ENCODE measurements at regions not wholly inside any gene's neighbourhood (a gene's known extent, or its start where the extent isn't known, plus 50 kb on each side); places are given as distances from the start of the nearest gene placed in this dataset.
A peak's percentile ranks its signal among the peaks of the same experiment; 100 is the strongest.

GRCh38 chr14:65303190-65303898 lies 109.2 kb upstream of the FUT8 start:
- H3K27me3 Mint-ChIP-seq: no peaks in the 10 kb centered on the region
- peak in 1 of 4 experiments; percentile 62 for ATAC-seq (replicated peaks in 1 of 4)

DNA sequence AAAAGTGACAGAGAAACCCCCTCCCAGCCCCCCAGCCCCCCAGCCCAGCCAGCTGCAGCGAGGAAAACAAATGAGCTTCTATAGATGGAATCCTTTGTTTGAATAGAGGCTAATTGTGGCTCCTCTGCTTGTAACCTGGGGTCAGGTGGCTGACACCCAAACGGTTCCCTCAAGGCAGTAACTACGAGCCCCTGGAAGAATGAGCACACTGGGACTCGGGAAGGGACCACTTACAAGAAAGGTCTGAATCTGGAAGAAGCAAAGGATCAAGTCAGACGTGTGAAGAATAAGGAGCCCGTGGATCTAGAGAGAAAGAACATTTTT lies 108.7 kb upstream of the FUT8 start:
- Mint-ChIP-seq H3K36me3 (no peaks in the 10 kb centered on the region), H3K27me3 (no peaks in the 10 kb centered on the region), H3K4me1 (peaks cover 49 to 57% (median 55%) of the 10 kb centered on the region in 3 donors), H3K9me3 (no peaks in the 10 kb centered on the region), H3K27ac (peak overlapping the region; percentile 68 to 83), H3K4me3 (peak overlapping the region in 1 of 3 donors; percentile 37)
- Histone ChIP-seq H3K27me3 (replicated peaks in 1 of 2; ENCODE audit: control insufficient read depth in 2 of 2, extremely low read depth in 1 of 2, insufficient read depth in 2 of 2, low read length in 1 of 2) (no peaks in the 10 kb centered on the region), H3K4me1 (ENCODE audit: control insufficient read depth in 1 of 2, extremely low read depth in 1 of 2, insufficient read depth in 2 of 2, low read length in 2 of 2) (peaks cover 17 to 48% of the 10 kb centered on the region in 2 experiments), H3K4me3 (ENCODE audit: control insufficient read depth in 1 of 2, extremely low read depth in 1 of 2, low read length in 1 of 2) (no peak overlapping the region), H3K36me3 (ENCODE audit: control insufficient read depth in 2 of 2, extremely low read depth in 1 of 2, insufficient read depth in 1 of 2, low read length in 1 of 2) (no peaks in the 10 kb centered on the region), H3K27ac (ENCODE audit: low read length) (no peak overlapping the region), H3K9me3 (no peaks in the 10 kb centered on the region)
- ATAC-seq (replicated peaks in 1 of 4): no peak
- WGBS (ENCODE audit: insufficient coverage): 45% methylated on average over 2 of the region's 6 CpGs
- DNase-seq: no peak
- ChIA-PET CTCF (interaction anchor here in 1 of 2 donors (0.6 kb wide), 1 partner anchor 42 kb away, joined by 6 read pairs; no protein-coding TSS in a partner anchor), POLR2A (no interaction called here)

More at GRCh38 chr14:65303190-65303898, 109.2 kb upstream of the FUT8 start:
- Histone ChIP-seq H3K27me3 (replicated peaks in 1 of 2; ENCODE audit: control insufficient read depth in 2 of 2, extremely low read depth in 1 of 2, insufficient read depth in 2 of 2, low read length in 1 of 2) (no peaks in the 10 kb centered on the region), H3K9me3 (no peaks in the 10 kb centered on the region), H3K36me3 (ENCODE audit: control insufficient read depth in 2 of 2, extremely low read depth in 1 of 2, insufficient read depth in 1 of 2, low read length in 1 of 2) (no peaks in the 10 kb centered on the region), H3K4me1 (ENCODE audit: control insufficient read depth in 1 of 2, extremely low read depth in 1 of 2, insufficient read depth in 2 of 2, low read length in 2 of 2) (peaks cover 17 to 48% of the 10 kb centered on the region in 2 experiments), H3K27ac (ENCODE audit: low read length) (no peak overlapping the region), H3K4me3 (ENCODE audit: control insufficient read depth in 1 of 2, extremely low read depth in 1 of 2, low read length in 1 of 2) (no peak overlapping the region)
- DNase-seq: peak in 1 of 35 experiments; percentile 31
- H3K4me1 Mint-ChIP-seq: peaks cover 49 to 57% (median 55%) of the 10 kb centered on the region in 3 donors
- no peaks in the 10 kb centered on the region for H3K36me3 Mint-ChIP-seq
- H3K27ac Mint-ChIP-seq: peak overlapping the region; percentile 30 to 77
- POLR2A ChIA-PET: no interaction called here
- H3K4me3 Mint-ChIP-seq: peak overlapping the region in 1 of 3 donors; percentile 37
- no peaks in the 10 kb centered on the region for H3K9me3 Mint-ChIP-seq
- CTCF ChIA-PET: interaction anchor here in 1 of 2 donors (0.6 kb wide), 1 partner anchor 41 kb away, joined by 6 read pairs; no protein-coding TSS in a partner anchor
- WGBS (ENCODE audit: insufficient coverage): 42% methylated on average over 2 of the region's 8 CpGs

- H3K27me3 ChIP-seq (replicated peaks in 1 of 2; ENCODE audit: control insufficient read depth in 2 of 2, extremely low read depth in 1 of 2, insufficient read depth in 2 of 2, low read length in 1 of 2): no peaks in the 10 kb centered on the region
- peak overlapping the region in 1 of 3 donors; percentile 37 for H3K4me3 Mint-ChIP-seq
- ATAC-seq (replicated peaks in 1 of 4): no peak
- no peaks in the 10 kb centered on the region for H3K36me3 Mint-ChIP-seq
- no peak overlapping the region for H3K4me3 ChIP-seq (ENCODE audit: control insufficient read depth in 1 of 2, extremely low read depth in 1 of 2, low read length in 1 of 2)
- peak overlapping the region in 1 of 2 donors; percentile 66 for H3K27ac Mint-ChIP-seq
- H3K4me1 ChIP-seq (ENCODE audit: control insufficient read depth in 1 of 2, extremely low read depth in 1 of 2, insufficient read depth in 2 of 2, low read length in 2 of 2): peaks cover 17 to 47% of the 10 kb centered on the region in 2 experiments
- H3K9me3 ChIP-seq: no peaks in the 10 kb centered on the region
- H3K36me3 ChIP-seq (ENCODE audit: control insufficient read depth in 2 of 2, extremely low read depth in 1 of 2, insufficient read depth in 1 of 2, low read length in 1 of 2): no peaks in the 10 kb centered on the region
- POLR2A ChIA-PET: no interaction called here
- WGBS (ENCODE audit: insufficient coverage): no CpG with 5 or more reads among the region's 4 CpGs
- DNase-seq: no peak
- no peaks in the 10 kb centered on the region for H3K27me3 Mint-ChIP-seq
- H3K9me3 Mint-ChIP-seq: no peaks in the 10 kb centered on the region
- H3K27ac ChIP-seq (ENCODE audit: low read length): no peak overlapping the region
- CTCF ChIA-PET: interaction anchor here in 1 of 2 donors (0.6 kb wide), 1 partner anchor 42 kb away, joined by 6 read pairs; no protein-coding TSS in a partner anchor
- H3K4me1 Mint-ChIP-seq: peaks cover 49 to 57% (median 55%) of the 10 kb centered on the region in 3 donors
These were observed 108.3 kb upstream of the FUT8 start for GRCh38 chr14:65304239-65304638.

- ChIA-PET POLR2A (no interaction called here), CTCF (interaction anchor here (0.6 to 0.7 kb wide), 2 partner anchors 231 to 346 kb away, joined by 3 to 12 read pairs; no protein-coding TSS in a partner anchor)
- Mint-ChIP-seq H3K9me3 (no peaks in the 10 kb centered on the region), H3K36me3 (no peaks in the 10 kb centered on the region), H3K4me3 (no peak overlapping the region), H3K27ac (peak overlapping the region; percentile 49 to 65), H3K4me1 (peaks cover 42 to 51% (median 49%) of the 10 kb centered on the region in 3 donors), H3K27me3 (no peaks in the 10 kb centered on the region)
- Histone ChIP-seq H3K4me1 (ENCODE audit: control insufficient read depth in 1 of 2, extremely low read depth in 1 of 2, insufficient read depth in 2 of 2, low read length in 2 of 2) (peaks cover 17 to 40% of the 10 kb centered on the region in 2 experiments), H3K27ac (ENCODE audit: low read length) (no peak overlapping the region), H3K27me3 (replicated peaks in 1 of 2; ENCODE audit: control insufficient read depth in 2 of 2, extremely low read depth in 1 of 2, insufficient read depth in 2 of 2, low read length in 1 of 2) (no peaks in the 10 kb centered on the region), H3K4me3 (ENCODE audit: control insufficient read depth in 1 of 2, extremely low read depth in 1 of 2, low read length in 1 of 2) (no peak overlapping the region), H3K9me3 (no peaks in the 10 kb centered on the region), H3K36me3 (ENCODE audit: control insufficient read depth in 2 of 2, extremely low read depth in 1 of 2, insufficient read depth in 1 of 2, low read length in 1 of 2) (no peaks in the 10 kb centered on the region)
- ATAC-seq (replicated peaks in 1 of 4) (no peak), DNase-seq (no peak)
- WGBS (ENCODE audit: insufficient coverage): 69% methylated on average over 2 of the region's 2 CpGs
These were observed 107.6 kb upstream of the FUT8 start for GRCh38 chr14:65304963-65305362.

GRCh38 chr14:65308536-65308935 lies 104.0 kb upstream of the FUT8 start:
- Histone ChIP-seq H3K36me3 (ENCODE audit: control insufficient read depth in 2 of 2, extremely low read depth in 1 of 2, insufficient read depth in 1 of 2, low read length in 1 of 2) (no peaks in the 10 kb centered on the region), H3K4me3 (ENCODE audit: control insufficient read depth in 1 of 2, extremely low read depth in 1 of 2, low read length in 1 of 2) (no peak overlapping the region), H3K4me1 (ENCODE audit: control insufficient read depth in 1 of 2, extremely low read depth in 1 of 2, insufficient read depth in 2 of 2, low read length in 2 of 2) (peaks cover 7 to 20% of the 10 kb centered on the region in 2 experiments), H3K27me3 (replicated peaks in 1 of 2; ENCODE audit: control insufficient read depth in 2 of 2, extremely low read depth in 1 of 2, insufficient read depth in 2 of 2, low read length in 1 of 2) (no peaks in the 10 kb centered on the region), H3K27ac (ENCODE audit: low read length) (no peak overlapping the region), H3K9me3 (no peaks in the 10 kb centered on the region)
- Mint-ChIP-seq H3K4me1 (peaks cover 17 to 20% (median 19%) of the 10 kb centered on the region in 3 donors), H3K27ac (no peak overlapping the region), H3K4me3 (no peak overlapping the region), H3K36me3 (no peaks in the 10 kb centered on the region), H3K9me3 (no peaks in the 10 kb centered on the region), H3K27me3 (no peaks in the 10 kb centered on the region)
- DNase-seq (no peak), ATAC-seq (replicated peaks in 1 of 4) (no peak)
- CTCF ChIA-PET: interaction anchor here in 1 of 2 donors (0.9 kb wide), 1 partner anchor 8 kb away, joined by 3 read pairs; no protein-coding TSS in a partner anchor
- POLR2A ChIA-PET: interaction anchor here in 1 of 2 donors (0.6 kb wide), 1 partner anchor 42 kb away, joined by 4 read pairs; no protein-coding TSS in a partner anchor

GRCh38 chr14:65310568-65310967 lies 102.0 kb upstream of the FUT8 start:
- ATAC-seq (replicated peaks in 1 of 4) (no peak), DNase-seq (no peak)
- no peaks in the 10 kb centered on the region for H3K36me3 ChIP-seq (ENCODE audit: control insufficient read depth in 2 of 2, extremely low read depth in 1 of 2, insufficient read depth in 1 of 2, low read length in 1 of 2)
- no peak overlapping the region for H3K27ac Mint-ChIP-seq
- H3K4me3 ChIP-seq (ENCODE audit: control insufficient read depth in 1 of 2, extremely low read depth in 1 of 2, low read length in 1 of 2): no peak overlapping the region
- POLR2A ChIA-PET: interaction anchor here in 1 of 2 donors (0.7 kb wide), 1 partner anchor 384 kb away, joined by 4 read pairs; no protein-coding TSS in a partner anchor
- H3K27ac ChIP-seq (ENCODE audit: low read length): no peak overlapping the region
- no peaks in the 10 kb centered on the region for H3K36me3 Mint-ChIP-seq
- no CpG with 5 or more reads among the region's 2 CpGs for WGBS (ENCODE audit: insufficient coverage)
- H3K27me3 Mint-ChIP-seq: no peaks in the 10 kb centered on the region
- CTCF ChIA-PET: no interaction called here
- H3K9me3 ChIP-seq: no peaks in the 10 kb centered on the region
- no peaks in the 10 kb centered on the region for H3K27me3 ChIP-seq (replicated peaks in 1 of 2; ENCODE audit: control insufficient read depth in 2 of 2, extremely low read depth in 1 of 2, insufficient read depth in 2 of 2, low read length in 1 of 2)
- H3K9me3 Mint-ChIP-seq: no peaks in the 10 kb centered on the region
- peaks cover under 1 to 11% (median 6%) of the 10 kb centered on the region in 3 donors for H3K4me1 Mint-ChIP-seq
- H3K4me3 Mint-ChIP-seq: no peak overlapping the region
- peaks cover 0 to 10% of the 10 kb centered on the region in 2 experiments for H3K4me1 ChIP-seq (ENCODE audit: control insufficient read depth in 1 of 2, extremely low read depth in 1 of 2, insufficient read depth in 2 of 2, low read length in 2 of 2)
